C4-2B (cell line): ENCODE measurements at regions not wholly inside any gene's neighbourhood (a gene's known extent, or its start where the extent isn't known, plus 50 kb on each side); places are given as distances from the start of the nearest gene placed in this dataset.

Source experiments
- CTCF ChIP-seq: fragments of 450-650 bp; conservative IDR thresholded peaks from 2 replicates; pipeline ENCODE4 v1.5.1; 2017; ENCODE audit warnings: mild to moderate bottlenecking
- ZFX ChIP-seq: fragments of 450-650 bp; IDR thresholded peaks from 2 replicates; pipeline ENCODE4 v1.6.1; 2017

- TF ChIP-seq CTCF, result no peak
- no peak for TF ChIP-seq ZFX
Measured at GRCh38 chr20:53852014-53852413, 218.4 kb downstream of the BCAS1 start.
